ENCODE measurements at regions not wholly inside any gene's neighbourhood (a gene's known extent, or its start where the extent isn't known, plus 50 kb on each side); places are given as distances from the start of the nearest gene placed in this dataset.

DNA sequence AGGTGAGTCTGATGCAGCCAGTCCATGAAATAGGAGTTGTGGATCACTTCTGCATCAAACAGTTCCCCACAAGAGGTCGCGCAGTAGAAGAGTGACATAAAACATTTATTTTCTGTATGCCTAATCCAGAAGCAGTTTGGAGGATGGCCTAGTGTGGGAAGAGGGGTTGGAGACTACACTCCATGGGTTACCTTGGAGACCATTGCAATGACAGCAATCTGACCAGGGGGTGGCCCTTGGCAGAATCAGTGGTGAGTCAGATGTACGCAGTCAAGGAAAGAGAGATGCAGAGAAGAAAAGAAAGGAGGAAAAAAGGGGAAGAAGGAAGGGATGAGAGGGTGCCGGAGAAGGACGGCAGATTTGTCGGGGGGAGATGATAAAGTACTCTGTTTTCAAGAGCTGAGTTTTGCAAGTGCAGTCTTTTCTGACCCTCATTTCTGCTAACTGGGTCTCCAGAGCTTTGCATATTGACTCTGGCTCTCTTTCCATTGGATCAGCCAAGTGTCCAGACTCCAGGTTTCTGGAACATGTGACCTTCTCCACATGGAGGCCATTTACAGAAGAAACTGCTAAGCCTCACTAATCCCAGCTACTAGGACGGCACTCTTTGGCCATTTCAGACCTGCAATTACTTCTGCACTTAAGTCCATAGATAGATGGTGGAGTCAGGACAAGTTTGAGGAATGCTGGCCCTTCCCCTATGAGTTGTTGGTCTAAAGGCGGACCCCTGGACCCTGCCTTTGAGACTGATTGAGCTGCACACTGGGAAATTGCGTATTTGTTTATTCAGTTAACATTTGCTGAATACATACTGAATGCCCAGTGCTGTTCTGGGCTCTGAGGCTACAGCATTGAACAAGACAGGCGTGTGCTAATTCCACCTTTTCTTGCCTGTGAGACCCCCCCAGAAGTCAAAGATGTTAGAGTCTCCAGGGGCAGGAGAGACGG lies 424.2 kb downstream of the BCL11B start:
- no peak for TF ChIP-seq MYC (IDR thresholded peaks at IDR 0.05; ENCODE audit: low read depth, low read length)
- H3K4me3 ChIP-seq (ENCODE audit: low read depth, low read length) = no peak overlapping the region
- DNase-seq (ENCODE audit: low read depth) = no peak

DNA sequence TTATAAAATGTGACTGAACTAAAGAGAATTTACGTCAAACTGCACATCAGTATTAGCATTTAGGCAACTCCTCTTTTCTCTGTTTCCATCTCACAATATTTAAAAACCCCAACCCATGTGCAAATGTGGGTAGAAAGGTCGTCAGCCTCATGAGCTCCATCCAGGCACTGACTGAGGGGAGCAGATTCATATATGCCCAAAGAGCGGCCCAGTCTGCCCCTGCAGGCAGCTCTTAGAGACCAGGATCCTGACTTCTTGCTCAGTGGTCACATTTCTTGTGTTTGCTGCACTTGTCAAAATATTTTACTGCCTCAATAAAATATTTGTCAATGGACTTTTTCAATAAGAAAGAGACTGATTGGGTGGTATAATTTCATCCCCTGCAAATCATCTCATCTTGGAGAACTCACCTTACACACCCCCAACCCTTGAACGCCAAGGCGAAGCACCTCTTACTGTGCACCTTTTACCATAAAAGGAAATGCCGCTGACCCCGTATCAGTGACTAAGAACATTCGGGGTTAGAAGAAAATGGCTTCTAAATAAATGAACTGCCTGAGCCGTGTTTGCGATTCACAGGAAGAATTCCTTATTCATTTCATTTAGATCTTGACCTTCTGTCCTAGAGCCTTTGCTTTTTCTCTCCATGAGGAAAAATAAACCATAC lies 418.8 kb downstream of the BCL11B start:
- no peak for TF ChIP-seq POLR2A (IDR thresholded peaks at IDR 0.05; ENCODE audit: extremely low read depth, insufficient read length)
- TF ChIP-seq, protein P1, sequence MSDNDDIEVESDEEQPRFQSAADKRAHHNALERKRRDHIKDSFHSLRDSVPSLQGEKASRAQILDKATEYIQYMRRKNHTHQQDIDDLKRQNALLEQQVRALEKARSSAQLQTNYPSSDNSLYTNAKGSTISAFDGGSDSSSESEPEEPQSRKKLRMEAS (IDR thresholded peaks at IDR 0.05; ENCODE audit: low read depth, low read length) = no peak
- TF ChIP-seq MYC (IDR thresholded peaks at IDR 0.05; ENCODE audit: low read depth, low read length) = no peak
- TF ChIP-seq, protein P2, sequence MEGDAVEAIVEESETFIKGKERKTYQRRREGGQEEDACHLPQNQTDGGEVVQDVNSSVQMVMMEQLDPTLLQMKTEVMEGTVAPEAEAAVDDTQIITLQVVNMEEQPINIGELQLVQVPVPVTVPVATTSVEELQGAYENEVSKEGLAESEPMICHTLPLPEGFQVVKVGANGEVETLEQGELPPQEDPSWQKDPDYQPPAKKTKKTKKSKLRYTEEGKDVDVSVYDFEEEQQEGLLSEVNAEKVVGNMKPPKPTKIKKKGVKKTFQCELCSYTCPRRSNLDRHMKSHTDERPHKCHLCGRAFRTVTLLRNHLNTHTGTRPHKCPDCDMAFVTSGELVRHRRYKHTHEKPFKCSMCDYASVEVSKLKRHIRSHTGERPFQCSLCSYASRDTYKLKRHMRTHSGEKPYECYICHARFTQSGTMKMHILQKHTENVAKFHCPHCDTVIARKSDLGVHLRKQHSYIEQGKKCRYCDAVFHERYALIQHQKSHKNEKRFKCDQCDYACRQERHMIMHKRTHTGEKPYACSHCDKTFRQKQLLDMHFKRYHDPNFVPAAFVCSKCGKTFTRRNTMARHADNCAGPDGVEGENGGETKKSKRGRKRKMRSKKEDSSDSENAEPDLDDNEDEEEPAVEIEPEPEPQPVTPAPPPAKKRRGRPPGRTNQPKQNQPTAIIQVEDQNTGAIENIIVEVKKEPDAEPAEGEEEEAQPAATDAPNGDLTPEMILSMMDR (IDR thresholded peaks at IDR 0.05; ENCODE audit: low read depth, low read length) = no peak
- no peak overlapping the region for H3K4me3 ChIP-seq (ENCODE audit: low read depth, low read length)
- DNase-seq (ENCODE audit: low read depth) = no peak

DNA sequence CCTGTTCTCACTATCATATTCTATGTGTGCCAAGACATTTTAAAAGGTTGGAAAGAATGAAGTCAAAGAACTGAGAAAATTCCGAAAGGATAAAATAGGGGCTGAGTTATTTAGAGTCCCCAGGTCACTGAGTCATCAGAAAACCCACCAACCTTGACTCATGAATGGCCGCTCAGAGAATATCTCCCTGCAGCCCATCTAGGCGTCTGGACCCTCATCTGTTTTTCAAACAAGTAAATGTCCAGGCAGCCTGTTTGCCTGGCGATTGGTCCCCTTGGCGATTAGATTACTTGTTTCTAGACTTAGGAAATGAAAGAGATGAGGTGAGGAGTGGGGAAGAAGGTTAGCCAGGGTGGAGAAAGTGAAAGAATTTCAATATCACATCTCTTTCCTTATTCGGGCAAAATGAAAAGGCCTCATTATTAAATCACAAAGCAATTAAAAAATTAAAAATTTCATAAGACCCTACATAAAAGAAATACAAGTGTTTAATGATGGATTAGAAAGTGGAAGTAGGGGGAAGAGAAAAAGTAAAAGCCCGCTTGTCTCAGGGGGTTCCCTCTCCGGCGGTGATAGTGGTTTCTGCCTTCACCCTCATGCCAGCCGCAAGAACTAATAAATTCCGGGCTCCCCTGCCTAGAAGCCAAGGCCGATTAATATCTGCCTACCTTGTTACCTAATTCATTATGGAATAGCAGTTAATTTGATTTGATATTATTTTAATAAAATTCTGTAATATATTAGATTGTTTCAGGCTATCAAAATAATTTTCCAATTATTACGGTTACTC lies 415.9 kb downstream of the BCL11B start:
- TF ChIP-seq MYC (IDR thresholded peaks at IDR 0.05; ENCODE audit: low read depth, low read length) = no peak
- TF ChIP-seq, protein P1 (IDR thresholded peaks at IDR 0.05; ENCODE audit: low read depth, low read length) = no peak
- TF ChIP-seq, protein P2 (IDR thresholded peaks at IDR 0.05; ENCODE audit: low read depth, low read length) = no peak
- no peak for TF ChIP-seq POLR2A (IDR thresholded peaks at IDR 0.05; ENCODE audit: extremely low read depth, insufficient read length)
- H3K4me3 ChIP-seq (ENCODE audit: low read depth, low read length) = no peak overlapping the region
- DNase-seq (ENCODE audit: low read depth) = no peak

DNA sequence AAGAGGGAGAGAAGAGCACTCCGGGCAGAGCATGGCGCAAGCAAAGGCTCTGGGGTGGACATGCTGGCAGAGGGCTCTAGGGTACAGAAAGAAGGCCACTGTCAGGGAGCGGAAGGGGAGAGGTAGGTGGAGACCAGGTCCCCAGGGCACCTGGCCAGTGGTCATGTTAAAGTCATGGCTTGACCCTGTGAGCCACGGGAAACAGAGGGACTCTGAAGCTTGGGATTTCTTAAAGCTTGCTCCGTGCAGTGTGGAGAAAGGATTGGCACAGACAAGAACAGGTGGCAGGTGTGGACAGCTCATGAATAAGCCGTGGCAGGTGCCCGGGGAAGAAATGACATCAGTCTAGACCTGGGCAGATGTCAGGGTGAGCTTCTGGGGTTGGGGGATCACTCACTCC lies 413.8 kb downstream of the BCL11B start:
- TF ChIP-seq, protein P2 (IDR thresholded peaks at IDR 0.05; ENCODE audit: low read depth, low read length) = no peak
- TF ChIP-seq, protein P1 (IDR thresholded peaks at IDR 0.05; ENCODE audit: low read depth, low read length) = no peak
- TF ChIP-seq POLR2A (IDR thresholded peaks at IDR 0.05; ENCODE audit: extremely low read depth, insufficient read length) (no peak), MYC (IDR thresholded peaks at IDR 0.05; ENCODE audit: low read depth, low read length) (no peak)
- no peak for DNase-seq (ENCODE audit: low read depth)
- H3K4me3 ChIP-seq (ENCODE audit: low read depth, low read length) = no peak overlapping the region

DNA sequence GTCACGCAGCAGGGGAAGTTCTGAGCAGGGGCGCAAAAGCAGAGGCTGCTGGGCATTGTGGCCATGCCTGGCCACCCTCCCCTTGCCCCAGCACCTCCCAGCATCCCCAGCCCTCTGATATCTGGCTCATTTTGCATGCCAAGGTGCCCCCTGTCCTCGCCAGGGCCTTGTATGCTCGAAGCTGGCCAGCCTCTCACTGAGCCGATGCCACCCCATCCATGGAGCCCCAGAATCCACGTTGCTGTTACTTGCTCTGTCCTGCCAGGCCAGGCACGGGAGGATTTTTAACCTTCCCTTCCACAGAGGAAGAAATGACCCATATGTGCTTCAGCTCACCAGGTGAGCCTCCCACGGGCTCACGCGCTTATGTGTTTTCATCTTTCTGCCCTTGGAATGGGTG lies 413.4 kb downstream of the BCL11B start:
- TF ChIP-seq, protein P1 (IDR thresholded peaks at IDR 0.05; ENCODE audit: low read depth, low read length) = no peak
- TF ChIP-seq MYC (IDR thresholded peaks at IDR 0.05; ENCODE audit: low read depth, low read length) (no peak), POLR2A (IDR thresholded peaks at IDR 0.05; ENCODE audit: extremely low read depth, insufficient read length) (no peak)
- TF ChIP-seq, protein P2 (IDR thresholded peaks at IDR 0.05; ENCODE audit: low read depth, low read length) = no peak
- no peak overlapping the region for H3K4me3 ChIP-seq (ENCODE audit: low read depth, low read length)
- no peak for DNase-seq (ENCODE audit: low read depth)

Measured in NB4 (cell line).